ENCODE measurements at regions not wholly inside any gene's neighbourhood (a gene's known extent, or its start where the extent isn't known, plus 50 kb on each side); places are given as distances from the start of the nearest gene placed in this dataset.
A peak's percentile ranks its signal among the peaks of the same experiment; 100 is the strongest.

DNA sequence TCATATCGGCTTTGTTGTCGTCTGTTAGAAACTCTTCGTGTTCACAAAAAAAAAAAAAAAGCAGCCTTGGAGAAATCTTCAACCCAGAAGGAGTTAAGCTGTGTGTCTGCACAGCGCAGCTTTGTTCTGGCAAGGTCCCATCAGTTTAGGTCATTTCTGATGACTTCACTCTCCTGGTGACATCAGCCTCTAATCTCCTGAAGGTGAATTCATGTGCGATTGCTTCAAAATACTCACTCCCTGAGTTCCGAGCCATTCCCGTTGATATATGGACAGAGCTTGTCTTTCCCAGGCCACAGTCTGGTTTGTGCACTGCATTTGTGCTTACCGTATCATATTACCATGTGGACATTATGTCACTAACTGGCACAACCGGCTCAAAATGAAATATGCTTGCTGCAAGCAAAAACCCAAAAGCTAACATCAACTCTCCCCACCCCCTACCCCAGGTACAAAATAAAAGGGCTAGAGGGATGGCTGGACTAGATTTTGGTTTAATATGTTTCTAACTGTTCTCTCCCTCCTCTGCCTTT lies 342.4 kb downstream of the KCNRG start (continued):
- TF ChIP-seq, protein P1, sequence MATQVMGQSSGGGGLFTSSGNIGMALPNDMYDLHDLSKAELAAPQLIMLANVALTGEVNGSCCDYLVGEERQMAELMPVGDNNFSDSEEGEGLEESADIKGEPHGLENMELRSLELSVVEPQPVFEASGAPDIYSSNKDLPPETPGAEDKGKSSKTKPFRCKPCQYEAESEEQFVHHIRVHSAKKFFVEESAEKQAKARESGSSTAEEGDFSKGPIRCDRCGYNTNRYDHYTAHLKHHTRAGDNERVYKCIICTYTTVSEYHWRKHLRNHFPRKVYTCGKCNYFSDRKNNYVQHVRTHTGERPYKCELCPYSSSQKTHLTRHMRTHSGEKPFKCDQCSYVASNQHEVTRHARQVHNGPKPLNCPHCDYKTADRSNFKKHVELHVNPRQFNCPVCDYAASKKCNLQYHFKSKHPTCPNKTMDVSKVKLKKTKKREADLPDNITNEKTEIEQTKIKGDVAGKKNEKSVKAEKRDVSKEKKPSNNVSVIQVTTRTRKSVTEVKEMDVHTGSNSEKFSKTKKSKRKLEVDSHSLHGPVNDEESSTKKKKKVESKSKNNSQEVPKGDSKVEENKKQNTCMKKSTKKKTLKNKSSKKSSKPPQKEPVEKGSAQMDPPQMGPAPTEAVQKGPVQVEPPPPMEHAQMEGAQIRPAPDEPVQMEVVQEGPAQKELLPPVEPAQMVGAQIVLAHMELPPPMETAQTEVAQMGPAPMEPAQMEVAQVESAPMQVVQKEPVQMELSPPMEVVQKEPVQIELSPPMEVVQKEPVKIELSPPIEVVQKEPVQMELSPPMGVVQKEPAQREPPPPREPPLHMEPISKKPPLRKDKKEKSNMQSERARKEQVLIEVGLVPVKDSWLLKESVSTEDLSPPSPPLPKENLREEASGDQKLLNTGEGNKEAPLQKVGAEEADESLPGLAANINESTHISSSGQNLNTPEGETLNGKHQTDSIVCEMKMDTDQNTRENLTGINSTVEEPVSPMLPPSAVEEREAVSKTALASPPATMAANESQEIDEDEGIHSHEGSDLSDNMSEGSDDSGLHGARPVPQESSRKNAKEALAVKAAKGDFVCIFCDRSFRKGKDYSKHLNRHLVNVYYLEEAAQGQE (tag by site-specific recombination; IDR thresholded peaks at IDR 0.05): peak; percentile 63
- TF ChIP-seq ZNF510 (tag by site-specific recombination; IDR thresholded peaks at IDR 0.05; ENCODE audit: insufficient replicate concordance): no peak
- TF ChIP-seq, protein P2, sequence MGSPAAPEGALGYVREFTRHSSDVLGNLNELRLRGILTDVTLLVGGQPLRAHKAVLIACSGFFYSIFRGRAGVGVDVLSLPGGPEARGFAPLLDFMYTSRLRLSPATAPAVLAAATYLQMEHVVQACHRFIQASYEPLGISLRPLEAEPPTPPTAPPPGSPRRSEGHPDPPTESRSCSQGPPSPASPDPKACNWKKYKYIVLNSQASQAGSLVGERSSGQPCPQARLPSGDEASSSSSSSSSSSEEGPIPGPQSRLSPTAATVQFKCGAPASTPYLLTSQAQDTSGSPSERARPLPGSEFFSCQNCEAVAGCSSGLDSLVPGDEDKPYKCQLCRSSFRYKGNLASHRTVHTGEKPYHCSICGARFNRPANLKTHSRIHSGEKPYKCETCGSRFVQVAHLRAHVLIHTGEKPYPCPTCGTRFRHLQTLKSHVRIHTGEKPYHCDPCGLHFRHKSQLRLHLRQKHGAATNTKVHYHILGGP (tag by site-specific recombination; IDR thresholded peaks at IDR 0.05): no peak
- no peak for TF ChIP-seq ZNF174 (tag by site-specific recombination; IDR thresholded peaks at IDR 0.05)
- TF ChIP-seq ZBTB48 (tag by site-specific recombination; IDR thresholded peaks at IDR 0.05): no peak
- TF ChIP-seq ZNF555 (tag by site-specific recombination; conservative IDR thresholded peaks at IDR 0.05): no peak
- TF ChIP-seq ZNF548 (tag by site-specific recombination; IDR thresholded peaks at IDR 0.05): no peak
- no peak for TF ChIP-seq ZNF433 (tag by site-specific recombination; IDR thresholded peaks at IDR 0.05; ENCODE audit: low read depth)
- 0 out of 2 replicates have a peak, but pooled peaks have one; percentile 67 for TF ChIP-seq BCL11B (tag by site-specific recombination; IDR thresholded peaks at IDR 0.05; ENCODE audit: low read depth)
- peak; percentile 99 for TF ChIP-seq ZNF24 (tag by site-specific recombination; IDR thresholded peaks at IDR 0.05)
- no peak for TF ChIP-seq ZNF133 (tag by site-specific recombination; IDR thresholded peaks at IDR 0.05)
- TF ChIP-seq ZNF785 (tag by site-specific recombination; IDR thresholded peaks at IDR 0.05): no peak
- no peak for TF ChIP-seq ZNF202 (tag by site-specific recombination; IDR thresholded peaks at IDR 0.05; ENCODE audit: borderline replicate concordance)
- TF ChIP-seq, protein P3, sequence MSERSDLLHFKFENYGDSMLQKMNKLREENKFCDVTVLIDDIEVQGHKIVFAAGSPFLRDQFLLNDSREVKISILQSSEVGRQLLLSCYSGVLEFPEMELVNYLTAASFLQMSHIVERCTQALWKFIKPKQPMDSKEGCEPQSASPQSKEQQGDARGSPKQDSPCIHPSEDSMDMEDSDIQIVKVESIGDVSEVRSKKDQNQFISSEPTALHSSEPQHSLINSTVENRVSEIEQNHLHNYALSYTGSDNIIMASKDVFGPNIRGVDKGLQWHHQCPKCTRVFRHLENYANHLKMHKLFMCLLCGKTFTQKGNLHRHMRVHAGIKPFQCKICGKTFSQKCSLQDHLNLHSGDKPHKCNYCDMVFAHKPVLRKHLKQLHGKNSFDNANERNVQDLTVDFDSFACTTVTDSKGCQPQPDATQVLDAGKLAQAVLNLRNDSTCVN (tag by site-specific recombination; optimal IDR thresholded peaks at IDR 0.05): peak; percentile 38
- no peak for TF ChIP-seq ZNF670 (tag by site-specific recombination; IDR thresholded peaks at IDR 0.05; ENCODE audit: low read depth)
- TF ChIP-seq ZBTB21 (tag by site-specific recombination; IDR thresholded peaks at IDR 0.05): peak; percentile 96
- peak; percentile 99 for TF ChIP-seq ZNF629 (tag by site-specific recombination; IDR thresholded peaks at IDR 0.05)
- TF ChIP-seq, protein P4, sequence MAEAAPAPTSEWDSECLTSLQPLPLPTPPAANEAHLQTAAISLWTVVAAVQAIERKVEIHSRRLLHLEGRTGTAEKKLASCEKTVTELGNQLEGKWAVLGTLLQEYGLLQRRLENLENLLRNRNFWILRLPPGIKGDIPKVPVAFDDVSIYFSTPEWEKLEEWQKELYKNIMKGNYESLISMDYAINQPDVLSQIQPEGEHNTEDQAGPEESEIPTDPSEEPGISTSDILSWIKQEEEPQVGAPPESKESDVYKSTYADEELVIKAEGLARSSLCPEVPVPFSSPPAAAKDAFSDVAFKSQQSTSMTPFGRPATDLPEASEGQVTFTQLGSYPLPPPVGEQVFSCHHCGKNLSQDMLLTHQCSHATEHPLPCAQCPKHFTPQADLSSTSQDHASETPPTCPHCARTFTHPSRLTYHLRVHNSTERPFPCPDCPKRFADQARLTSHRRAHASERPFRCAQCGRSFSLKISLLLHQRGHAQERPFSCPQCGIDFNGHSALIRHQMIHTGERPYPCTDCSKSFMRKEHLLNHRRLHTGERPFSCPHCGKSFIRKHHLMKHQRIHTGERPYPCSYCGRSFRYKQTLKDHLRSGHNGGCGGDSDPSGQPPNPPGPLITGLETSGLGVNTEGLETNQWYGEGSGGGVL (tag by site-specific recombination; IDR thresholded peaks at IDR 0.05): no peak
- TF ChIP-seq ZNF140 (tag by site-specific recombination; IDR thresholded peaks at IDR 0.05): no peak
- peak; percentile 81 for TF ChIP-seq ZNF394 (tag by site-specific recombination; IDR thresholded peaks at IDR 0.05; ENCODE audit: borderline replicate concordance)
- TF ChIP-seq, protein P5, sequence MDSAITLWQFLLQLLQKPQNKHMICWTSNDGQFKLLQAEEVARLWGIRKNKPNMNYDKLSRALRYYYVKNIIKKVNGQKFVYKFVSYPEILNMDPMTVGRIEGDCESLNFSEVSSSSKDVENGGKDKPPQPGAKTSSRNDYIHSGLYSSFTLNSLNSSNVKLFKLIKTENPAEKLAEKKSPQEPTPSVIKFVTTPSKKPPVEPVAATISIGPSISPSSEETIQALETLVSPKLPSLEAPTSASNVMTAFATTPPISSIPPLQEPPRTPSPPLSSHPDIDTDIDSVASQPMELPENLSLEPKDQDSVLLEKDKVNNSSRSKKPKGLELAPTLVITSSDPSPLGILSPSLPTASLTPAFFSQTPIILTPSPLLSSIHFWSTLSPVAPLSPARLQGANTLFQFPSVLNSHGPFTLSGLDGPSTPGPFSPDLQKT (IDR thresholded peaks at IDR 0.05; ENCODE audit: borderline replicate concordance, low read depth, low read length): no peak
- TF ChIP-seq, protein P6, sequence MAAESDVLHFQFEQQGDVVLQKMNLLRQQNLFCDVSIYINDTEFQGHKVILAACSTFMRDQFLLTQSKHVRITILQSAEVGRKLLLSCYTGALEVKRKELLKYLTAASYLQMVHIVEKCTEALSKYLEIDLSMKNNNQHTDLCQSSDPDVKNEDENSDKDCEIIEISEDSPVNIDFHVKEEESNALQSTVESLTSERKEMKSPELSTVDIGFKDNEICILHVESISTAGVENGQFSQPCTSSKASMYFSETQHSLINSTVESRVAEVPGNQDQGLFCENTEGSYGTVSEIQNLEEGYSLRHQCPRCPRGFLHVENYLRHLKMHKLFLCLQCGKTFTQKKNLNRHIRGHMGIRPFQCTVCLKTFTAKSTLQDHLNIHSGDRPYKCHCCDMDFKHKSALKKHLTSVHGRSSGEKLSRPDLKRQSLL (tag by site-specific recombination; IDR thresholded peaks at IDR 0.05): no peak
- TF ChIP-seq, protein P7, sequence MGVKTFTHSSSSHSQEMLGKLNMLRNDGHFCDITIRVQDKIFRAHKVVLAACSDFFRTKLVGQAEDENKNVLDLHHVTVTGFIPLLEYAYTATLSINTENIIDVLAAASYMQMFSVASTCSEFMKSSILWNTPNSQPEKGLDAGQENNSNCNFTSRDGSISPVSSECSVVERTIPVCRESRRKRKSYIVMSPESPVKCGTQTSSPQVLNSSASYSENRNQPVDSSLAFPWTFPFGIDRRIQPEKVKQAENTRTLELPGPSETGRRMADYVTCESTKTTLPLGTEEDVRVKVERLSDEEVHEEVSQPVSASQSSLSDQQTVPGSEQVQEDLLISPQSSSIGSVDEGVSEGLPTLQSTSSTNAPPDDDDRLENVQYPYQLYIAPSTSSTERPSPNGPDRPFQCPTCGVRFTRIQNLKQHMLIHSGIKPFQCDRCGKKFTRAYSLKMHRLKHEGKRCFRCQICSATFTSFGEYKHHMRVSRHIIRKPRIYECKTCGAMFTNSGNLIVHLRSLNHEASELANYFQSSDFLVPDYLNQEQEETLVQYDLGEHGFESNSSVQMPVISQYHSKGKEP (tag by site-specific recombination; IDR thresholded peaks at IDR 0.05): peak; percentile 86; the same call in 1 of the 2 replicates
- no peak for TF ChIP-seq HOXC10 (CRISPR knock-in tag; IDR thresholded peaks at IDR 0.05)
- no peak for TF ChIP-seq ZNF624 (tag by site-specific recombination; IDR thresholded peaks at IDR 0.05)
- peak; percentile 32; the same call in 1 of the 2 replicates for TF ChIP-seq KLF9 (tag by site-specific recombination; IDR thresholded peaks at IDR 0.05; ENCODE audit: low read depth)
- TF ChIP-seq ZFP69B (tag by site-specific recombination; IDR thresholded peaks at IDR 0.05): peak; percentile 91
- TF ChIP-seq ZNF501 (tag by site-specific recombination; IDR thresholded peaks at IDR 0.05): peak; percentile 78
- no peak for TF ChIP-seq ZNF830 (tag by site-specific recombination; IDR thresholded peaks at IDR 0.05; ENCODE audit: low read depth)

Measured in HEK293 (cell line).